Progenitor cell of endocrine pancreas (in vitro differentiated cells): ENCODE measurements at regions not wholly inside any gene's neighbourhood (a gene's known extent, or its start where the extent isn't known, plus 50 kb on each side); places are given as distances from the start of the nearest gene placed in this dataset.

Experiments
- DNase-seq: peaks from one replicate; pipeline ENCODE4 v3.0.0; 2021; ENCODE audit warnings: low spot score; ENCODE audit not compliant: unreplicated experiment
- H3K27ac Mint-ChIP-seq: 2 replicates; pipeline ENCODE4 v1.8.0; 2021; ENCODE audit warnings: mild to moderate bottlenecking, moderate library complexity, mixed read lengths
- H3K27me3 Mint-ChIP-seq: 2 replicates; pipeline ENCODE4 v1.8.0; 2021; ENCODE audit warnings: mixed read lengths
- H3K36me3 Mint-ChIP-seq: 2 replicates; pipeline ENCODE4 v1.8.0; 2022; ENCODE audit warnings: mixed read lengths; ENCODE audit not compliant: insufficient read depth
- H3K4me1 Mint-ChIP-seq: 2 replicates; pipeline ENCODE4 v1.8.0; 2021; ENCODE audit warnings: low read depth, mixed read lengths
- H3K4me3 Mint-ChIP-seq: 2 replicates; pipeline ENCODE4 v1.8.0; 2021; ENCODE audit warnings: low read depth, mild to moderate bottlenecking, moderate library complexity, mixed read lengths
- H3K9me3 Mint-ChIP-seq: 2 replicates; pipeline ENCODE4 v1.8.0; 2021; ENCODE audit warnings: low read depth, mixed read lengths
- CTCF ChIP-seq: fragments of 200-600 bp; sonication (generic); IDR thresholded peaks from one replicate; pipeline ENCODE4 v1.5.0; 2021; ENCODE audit warnings: antibody characterized with exemption, mild to moderate bottlenecking; ENCODE audit not compliant: unreplicated experiment

GRCh38 chr7:79590916-79591623, 137.6 kb upstream of the MAGI2 start:
- DNase-seq, result no peak
- Mint-ChIP-seq H3K4me1 (peaks cover 10% of the 10 kb centered on the region), H3K4me3 (no peak overlapping the region), H3K9me3 (no peaks in the 10 kb centered on the region), H3K27ac (no peak overlapping the region), H3K36me3 (no peaks in the 10 kb centered on the region), H3K27me3 (no peaks in the 10 kb centered on the region)
- no peak for TF ChIP-seq CTCF

GRCh38 chr7:79590391-79590790, 136.9 kb upstream of the MAGI2 start:
- TF ChIP-seq CTCF, result no peak
- no peak overlapping the region for H3K4me3 Mint-ChIP-seq
- no peaks in the 10 kb centered on the region for H3K9me3 Mint-ChIP-seq
- H3K36me3 Mint-ChIP-seq, result no peaks in the 10 kb centered on the region
- H3K4me1 Mint-ChIP-seq, result peaks cover 10% of the 10 kb centered on the region
- no peak for DNase-seq
- H3K27ac Mint-ChIP-seq, result no peak overlapping the region
- no peaks in the 10 kb centered on the region for H3K27me3 Mint-ChIP-seq

DNA sequence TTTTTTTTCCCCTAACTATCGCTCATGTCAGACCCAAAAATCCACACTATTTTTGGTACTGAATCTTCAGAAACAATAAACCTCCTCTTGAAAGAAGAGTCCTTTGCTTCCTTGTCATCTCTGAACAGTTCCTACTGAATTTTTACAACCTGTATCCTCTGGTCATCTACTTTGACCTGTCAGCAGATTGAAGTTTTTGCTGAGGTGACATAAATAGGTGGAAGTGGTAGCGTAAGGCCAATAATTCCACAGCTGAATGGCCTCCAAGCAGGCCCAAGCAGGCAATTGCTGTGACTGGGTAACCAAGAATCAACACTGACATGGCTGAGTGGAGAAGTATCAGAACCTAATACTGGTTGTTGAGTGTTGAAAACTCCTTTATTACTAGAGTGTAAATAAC, 117.4 kb upstream of the MAGI2 start:
- DNase-seq, result no peak
- no peak for TF ChIP-seq CTCF

GRCh38 chr7:79563821-79564522, 110.5 kb upstream of the MAGI2 start:
- Mint-ChIP-seq H3K4me1 (no peaks in the 10 kb centered on the region), H3K27ac (no peak overlapping the region), H3K4me3 (no peak overlapping the region), H3K36me3 (no peaks in the 10 kb centered on the region), H3K27me3 (no peaks in the 10 kb centered on the region), H3K9me3 (peaks cover 3% of the 10 kb centered on the region)
- DNase-seq, result no peak
- no peak for TF ChIP-seq CTCF

More for the DNA sequence above, 117.4 kb upstream of the MAGI2 start:
- Mint-ChIP-seq H3K36me3 (peaks cover 2% of the 10 kb centered on the region), H3K27me3 (no peaks in the 10 kb centered on the region), H3K4me1 (no peaks in the 10 kb centered on the region), H3K4me3 (no peak overlapping the region), H3K27ac (no peak overlapping the region), H3K9me3 (peaks cover 9% of the 10 kb centered on the region)

GRCh38 chr7:79555571-79555970, 102.1 kb upstream of the MAGI2 start:
- DNase-seq, result no peak
- Mint-ChIP-seq H3K27ac (no peak overlapping the region), H3K27me3 (no peaks in the 10 kb centered on the region), H3K36me3 (no peaks in the 10 kb centered on the region), H3K4me3 (no peak overlapping the region), H3K4me1 (no peaks in the 10 kb centered on the region), H3K9me3 (peaks cover 3% of the 10 kb centered on the region)
- no peak for TF ChIP-seq CTCF
